Renal pelvis (tissue), 1 donor: ENCODE measurements at regions not wholly inside any gene's neighbourhood (a gene's known extent, or its start where the extent isn't known, plus 50 kb on each side); places are given as distances from the start of the nearest gene placed in this dataset.

Source experiments
- DNase-seq: peaks from one replicate; pipeline ENCODE4 v3.0.0-alpha.2; 2013

DNA sequence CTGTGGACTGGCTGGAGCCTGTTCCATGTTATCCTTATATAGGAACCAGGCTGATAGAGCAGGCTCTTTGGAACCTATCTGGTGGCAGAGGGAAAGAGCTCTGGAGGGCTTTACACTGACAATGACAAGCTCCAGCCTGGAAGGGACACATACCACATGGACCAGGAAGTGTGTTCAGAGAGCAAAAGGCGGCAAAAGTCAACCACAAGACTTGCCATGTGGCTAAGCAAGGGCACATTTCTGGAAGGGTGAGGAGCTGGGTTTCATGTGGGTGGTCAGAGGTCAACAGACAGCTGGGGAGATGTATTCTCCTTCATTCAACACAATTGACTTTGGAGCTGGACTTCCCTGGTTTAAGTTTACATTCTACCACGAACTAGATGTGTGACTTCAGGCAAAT is 325.2 kb downstream of the DYSF start:
- DNase-seq = no peak

DNA sequence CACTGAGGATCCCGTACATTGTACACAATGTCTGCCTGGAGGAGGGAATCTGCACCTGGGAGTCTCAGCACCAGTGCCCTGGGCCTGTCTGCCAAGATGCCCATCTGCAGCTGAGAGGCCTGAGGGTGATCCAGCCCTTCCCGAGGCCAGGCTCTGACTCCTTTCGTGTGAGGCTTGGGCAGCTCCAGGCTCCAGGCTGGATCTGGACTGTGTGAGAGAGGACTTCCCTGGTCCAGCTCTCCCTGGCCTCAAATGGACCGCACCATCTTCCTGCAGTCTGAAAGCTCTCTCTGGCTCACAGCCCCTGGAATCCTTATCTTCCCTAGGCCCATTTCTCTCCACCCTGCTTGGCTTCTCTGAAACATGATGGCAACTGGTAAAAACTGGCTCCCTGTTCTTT is 324.6 kb downstream of the DYSF start:
- DNase-seq = no peak

DNA sequence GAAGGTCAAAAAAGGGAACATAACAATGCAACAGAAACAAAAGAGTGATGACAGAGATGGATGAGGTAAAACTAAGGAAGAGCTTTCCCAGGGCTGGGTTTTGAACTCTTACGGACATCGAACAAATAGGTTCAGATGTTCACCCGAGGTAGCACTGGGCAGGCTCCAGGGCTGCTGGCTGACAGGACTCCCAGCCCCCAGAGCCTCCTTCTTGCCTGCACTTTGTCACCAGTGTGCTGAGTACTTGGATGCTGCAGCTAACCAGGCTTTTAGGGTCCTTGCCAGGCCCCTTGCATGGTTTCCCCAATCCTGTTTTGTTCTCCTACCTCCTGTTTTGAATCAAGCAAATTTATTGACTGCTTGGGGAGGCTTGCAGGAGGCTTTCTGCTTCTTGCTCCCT is 322.9 kb downstream of the DYSF start:
- DNase-seq = no peak

DNA sequence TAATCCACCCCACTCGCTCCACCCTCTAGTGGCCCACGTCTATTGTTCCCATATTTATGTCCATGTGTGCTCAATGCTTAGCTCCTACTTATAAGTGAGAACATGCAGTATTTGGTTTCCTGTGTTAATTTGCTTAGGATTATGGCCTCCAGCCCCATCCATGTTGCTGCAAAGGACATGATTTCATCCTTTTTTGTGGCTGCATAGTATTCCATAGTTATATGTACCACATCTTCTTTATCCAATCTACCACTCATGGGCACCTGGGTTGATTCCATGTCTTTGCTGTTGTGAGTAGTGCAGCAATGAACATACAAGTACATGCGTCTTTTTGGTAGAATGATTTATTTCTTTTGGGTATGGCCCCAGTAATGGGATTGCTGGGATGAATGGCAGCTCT is 319.9 kb downstream of the DYSF start:
- DNase-seq = no peak

DNA sequence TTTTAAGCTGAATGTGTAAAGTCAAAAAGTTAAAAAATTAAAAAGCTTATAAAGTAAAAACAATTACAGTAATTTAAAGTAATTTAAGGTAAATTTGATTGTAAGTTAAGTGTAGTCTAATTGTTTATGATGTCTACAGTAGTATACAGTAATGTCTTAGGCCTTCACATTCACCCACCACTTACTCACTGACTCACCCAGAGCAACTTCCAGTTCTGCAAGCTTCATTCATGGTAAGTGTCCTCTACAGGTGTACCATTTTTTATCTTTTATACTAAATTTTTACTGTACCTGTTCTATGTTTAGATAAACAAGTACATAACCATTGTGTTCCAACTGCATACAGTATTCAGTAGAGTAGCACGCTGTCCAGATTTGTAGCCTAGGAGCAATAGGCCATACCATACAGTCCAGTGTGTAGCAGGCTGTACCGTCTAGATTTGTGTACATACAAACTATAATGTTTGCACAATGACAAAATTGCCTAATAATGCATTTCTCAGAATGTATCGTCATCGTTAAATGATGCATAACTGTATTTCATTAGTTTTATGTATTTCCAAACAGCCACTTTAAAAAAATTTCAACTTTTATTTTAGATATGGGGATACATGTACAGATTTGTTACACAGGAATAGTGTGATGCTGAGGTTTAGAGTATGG is 319.3 kb downstream of the DYSF start:
- no peak for DNase-seq

DNA sequence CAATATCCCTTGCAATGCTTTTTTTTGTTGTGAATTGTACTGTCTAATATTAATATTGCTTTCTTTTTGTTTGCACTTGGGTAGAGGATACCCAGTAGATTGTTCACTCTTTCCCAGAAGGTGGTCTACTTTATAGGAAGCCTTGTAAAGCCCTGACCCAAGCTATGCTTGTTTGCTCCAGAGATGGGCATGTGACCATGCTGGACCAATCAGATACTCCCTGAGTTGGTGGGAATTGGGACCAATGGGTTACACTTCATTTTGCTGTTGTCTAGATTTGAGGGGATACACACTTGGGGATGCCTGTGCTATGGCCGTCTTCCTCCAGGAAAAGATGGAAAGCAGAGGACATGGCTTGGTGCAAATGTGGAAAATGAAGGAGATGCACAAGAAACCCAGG is 314.3 kb downstream of the DYSF start:
- DNase-seq = no peak

DNA sequence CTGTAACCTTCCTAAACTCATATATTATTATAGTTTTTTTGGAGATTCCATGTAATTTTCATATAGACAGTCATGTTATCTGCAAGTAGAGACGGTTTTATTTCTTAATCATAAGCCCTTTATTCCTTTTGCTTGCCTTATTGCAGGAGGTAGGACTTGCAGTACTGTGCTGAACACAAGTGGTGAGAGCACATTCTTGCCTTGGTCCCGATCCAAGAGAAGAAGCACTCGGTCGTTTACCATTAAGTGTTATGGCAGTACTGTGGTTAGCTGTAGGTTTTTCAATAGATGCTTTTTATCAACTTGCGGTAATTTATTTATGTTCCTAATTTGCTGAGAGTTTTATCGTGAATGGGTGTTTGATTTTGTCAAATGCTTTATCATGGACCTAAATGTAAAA is 305.7 kb downstream of the DYSF start:
- no peak for DNase-seq

DNA sequence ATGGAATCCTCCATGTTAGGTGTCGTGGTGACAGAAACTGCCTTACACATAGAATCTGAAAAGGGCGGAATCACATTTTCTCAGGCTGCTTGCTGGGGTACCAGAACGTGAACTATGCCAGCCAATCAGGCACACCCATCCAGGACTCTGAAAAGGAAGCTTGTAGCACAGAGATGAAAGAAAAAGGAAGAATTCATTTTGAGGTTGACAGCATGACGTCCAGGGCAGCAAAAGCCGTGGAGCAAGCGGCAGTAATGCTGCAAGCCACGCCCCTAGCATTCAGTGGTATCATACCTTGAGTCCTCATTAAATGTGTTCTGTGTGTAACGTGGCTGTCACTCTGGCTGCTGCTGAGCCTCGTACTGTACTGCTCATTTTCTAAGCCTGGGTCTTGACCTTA is 304.0 kb downstream of the DYSF start:
- no peak for DNase-seq

DNA sequence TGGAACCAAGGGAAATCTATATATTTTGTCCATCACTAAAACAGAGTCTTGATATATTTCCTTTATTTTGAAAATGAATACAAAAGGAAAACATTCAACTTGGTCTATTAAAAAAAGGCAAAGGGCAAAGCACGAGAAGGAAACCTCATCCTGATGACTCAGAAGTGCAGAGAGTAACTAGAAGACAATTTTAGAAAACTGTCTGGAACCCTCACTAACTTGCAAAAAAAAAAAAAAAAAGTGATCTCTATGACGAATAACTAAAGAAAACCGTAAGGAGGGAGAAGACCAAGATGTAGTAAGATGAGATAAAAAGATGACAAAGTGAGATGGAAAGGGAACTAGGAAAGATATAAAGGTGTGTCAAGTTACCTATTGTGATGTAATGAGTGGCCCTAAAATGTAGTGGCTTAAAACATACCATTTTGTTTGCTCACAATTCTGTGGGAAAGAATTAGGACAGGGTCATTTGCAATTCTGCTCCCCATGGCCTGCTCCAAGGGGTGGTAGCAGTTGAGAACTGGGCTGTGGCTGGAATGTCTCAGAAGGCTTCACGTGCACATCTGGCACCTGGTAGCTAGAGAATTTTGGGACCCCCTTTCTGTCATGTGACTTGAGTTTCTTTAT is 303.0 kb downstream of the DYSF start:
- no peak for DNase-seq

DNA sequence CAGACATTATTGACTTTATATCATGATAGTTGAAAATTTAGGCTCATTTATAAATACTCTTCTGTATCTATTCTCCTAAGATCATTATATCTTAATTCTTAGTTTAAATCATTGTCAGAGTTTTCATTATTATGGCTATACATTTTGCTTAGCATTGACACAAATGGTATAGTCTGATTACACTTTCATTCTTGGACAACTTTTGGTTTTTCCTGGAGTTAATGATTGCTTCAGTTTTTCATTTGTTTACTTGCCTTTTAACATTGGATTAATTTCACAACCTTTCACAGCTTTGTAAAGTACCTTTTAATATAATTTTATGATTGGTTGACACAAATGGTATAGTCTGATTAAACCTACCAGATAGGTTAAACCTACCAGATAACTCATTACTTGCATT is 298.2 kb downstream of the DYSF start:
- no peak for DNase-seq

DNA sequence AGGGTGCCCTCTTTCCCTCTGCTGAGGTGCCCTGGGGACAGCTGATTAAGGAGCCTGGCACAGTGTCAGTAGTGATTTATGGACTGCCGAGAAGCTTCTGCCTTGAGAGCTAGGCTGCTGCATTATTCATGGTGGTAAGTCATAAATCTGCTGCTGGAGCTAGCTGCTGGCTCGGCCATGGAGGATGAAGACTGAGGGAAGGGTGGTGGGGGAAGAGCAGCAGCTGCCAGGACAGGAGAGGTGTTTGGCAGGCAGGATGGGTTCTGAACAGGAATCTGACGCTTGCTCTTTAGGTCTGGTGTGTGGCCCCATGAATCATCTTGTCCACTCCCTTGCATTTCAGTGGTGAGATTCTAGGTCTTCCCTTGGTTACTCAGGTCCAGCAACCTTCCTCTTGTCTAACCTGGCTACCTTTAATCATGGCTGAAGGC is 296.3 kb downstream of the DYSF start:
- DNase-seq = no peak

DNA sequence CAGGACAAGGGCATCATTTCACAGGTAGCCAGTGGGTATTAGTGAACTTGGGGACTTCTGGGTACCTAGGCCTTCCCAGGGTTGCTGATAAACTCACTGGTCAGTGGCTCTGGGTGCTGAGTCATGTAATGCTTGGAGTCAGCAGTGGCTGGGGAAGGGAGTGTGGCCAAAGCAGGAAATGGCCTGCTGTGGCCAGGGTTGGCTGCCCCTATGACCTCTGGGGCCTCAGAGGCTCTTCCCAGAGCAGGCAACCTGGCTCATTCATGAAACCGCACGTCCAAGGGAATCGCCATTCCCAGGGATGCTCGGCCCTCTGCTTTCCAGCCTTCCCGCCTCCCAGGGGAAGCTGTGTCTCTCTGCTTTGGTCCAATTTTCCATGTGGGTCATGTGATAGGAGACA is 294.9 kb downstream of the DYSF start:
- no peak for DNase-seq

DNA sequence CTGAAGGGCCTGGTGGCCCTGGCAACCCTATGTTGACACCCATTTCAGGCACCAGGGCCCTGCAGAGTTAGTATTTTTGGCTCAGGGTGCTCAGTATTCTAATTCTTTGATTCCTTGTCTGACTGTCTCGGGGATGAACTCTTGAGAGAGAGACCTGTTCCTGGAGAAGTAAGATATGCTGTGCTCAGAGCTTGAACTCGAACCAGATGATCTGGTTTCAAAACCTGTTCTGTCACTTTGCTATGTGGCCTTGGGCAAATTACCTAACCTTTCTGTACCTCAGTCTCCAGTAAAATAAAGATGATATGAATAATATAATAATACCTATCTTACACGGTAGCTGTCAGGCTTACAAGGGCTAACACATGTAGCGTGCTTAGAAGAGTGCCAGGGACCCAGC is 294.2 kb downstream of the DYSF start:
- no peak for DNase-seq

DNA sequence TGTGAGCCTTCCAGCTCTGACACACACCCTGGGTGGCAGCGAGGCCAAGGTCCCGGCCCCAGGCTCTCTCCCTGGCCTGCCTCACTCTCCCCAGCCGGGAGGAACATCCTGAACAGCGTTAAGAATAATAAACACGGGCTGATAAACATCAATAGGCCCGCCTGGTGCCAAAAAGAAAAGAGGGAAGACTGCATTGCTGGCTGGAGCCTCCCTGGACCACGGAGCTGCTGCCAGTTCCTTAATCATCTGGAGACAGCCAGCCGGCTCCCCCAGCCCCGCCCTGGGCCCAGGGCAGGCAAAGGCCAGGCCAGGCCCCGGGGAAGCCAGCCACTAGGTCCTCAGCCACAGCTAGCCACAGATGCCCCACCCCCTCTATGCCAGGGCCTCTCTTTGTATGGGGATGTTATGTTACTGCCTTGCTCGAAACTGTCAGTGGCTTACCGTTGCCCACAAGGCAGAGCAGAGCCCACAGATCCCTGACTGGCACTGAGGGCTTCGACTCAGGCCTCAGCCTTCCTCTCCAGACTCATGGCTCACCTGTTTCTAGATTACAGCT is 293.7 kb downstream of the DYSF start:
- no peak for DNase-seq

DNA sequence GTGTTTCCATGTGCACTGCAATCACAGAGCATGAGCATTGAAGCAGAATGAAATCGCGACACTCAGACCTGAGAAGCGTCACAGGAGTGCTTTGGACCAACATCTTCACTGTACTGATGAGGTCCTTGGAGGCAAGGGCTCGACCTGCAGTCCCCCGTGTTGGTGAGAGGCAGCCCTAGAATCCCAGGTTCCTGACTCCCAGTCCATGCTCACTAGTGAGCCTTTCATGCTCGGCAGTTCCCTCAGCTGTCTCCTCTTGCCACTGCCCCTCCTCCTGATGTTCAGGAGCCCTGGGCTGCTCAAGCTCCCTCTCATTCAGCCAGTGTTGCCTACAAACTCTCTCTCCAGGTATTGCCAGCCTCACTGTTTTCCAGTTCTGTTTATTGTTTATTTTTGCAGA is 291.4 kb downstream of the DYSF start:
- no peak for DNase-seq

DNA sequence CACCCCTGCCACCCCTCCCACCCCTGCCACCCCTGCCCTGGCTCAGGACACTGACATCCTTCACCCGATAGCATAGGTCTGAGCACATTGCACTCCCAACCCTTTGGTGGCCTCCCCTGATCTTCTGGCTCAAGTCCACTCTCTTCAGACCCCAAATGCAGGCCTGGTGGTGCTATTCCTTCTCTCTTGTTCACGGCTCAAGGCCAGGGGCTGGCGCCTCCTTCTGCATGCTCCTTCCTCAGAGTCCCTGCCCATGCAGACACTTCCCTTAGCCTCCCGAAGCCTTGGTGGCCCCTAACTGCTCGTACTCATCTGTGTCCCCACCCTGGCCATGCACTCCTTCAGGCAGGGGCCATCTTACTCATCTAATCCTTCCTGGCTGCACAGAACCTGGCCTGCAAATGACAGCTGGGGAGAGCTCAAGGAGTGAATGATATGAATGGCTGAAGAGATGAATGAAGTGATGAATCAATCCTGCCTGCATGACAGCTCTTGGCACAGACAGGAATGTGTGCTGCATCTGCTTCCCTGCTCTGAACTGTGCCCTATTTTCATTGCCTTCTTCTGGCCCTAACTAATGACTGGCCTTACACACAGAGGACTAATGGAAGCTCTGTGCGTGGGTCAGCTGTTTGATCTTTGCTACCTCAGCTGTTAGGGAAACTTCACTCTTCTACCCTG is 290.8 kb downstream of the DYSF start:
- no peak for DNase-seq

DNA sequence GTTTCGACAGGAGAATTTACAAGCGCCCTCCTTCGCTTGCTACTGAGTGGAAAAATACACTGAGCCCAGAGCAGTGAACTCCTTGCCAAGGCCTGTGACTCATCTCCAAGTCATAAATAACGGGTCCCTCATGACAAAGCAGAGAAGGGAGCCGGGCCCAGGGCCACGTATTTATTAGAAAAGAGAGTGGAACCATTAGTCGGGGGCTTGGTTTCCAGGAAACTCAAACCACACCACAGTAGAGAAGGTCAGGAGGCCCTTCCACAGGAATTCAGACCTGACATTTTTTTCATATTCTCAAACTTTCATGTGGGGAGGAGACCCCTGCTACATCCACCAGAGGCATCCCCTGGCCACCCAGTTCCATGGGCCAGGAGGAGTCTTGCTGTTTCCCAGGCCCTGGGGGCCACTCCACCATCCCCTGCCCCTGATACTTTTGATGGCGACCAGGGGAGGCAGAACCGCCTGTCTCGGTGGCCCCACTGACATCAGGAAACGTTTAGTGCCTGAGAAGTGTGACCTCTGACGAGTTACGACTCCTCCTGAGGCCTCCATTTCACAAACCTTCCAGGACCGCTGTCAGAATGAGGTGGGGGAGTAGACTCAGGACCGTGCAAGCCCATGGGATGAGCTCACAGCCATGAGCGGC is 289.7 kb downstream of the DYSF start:
- DNase-seq = no peak

DNA sequence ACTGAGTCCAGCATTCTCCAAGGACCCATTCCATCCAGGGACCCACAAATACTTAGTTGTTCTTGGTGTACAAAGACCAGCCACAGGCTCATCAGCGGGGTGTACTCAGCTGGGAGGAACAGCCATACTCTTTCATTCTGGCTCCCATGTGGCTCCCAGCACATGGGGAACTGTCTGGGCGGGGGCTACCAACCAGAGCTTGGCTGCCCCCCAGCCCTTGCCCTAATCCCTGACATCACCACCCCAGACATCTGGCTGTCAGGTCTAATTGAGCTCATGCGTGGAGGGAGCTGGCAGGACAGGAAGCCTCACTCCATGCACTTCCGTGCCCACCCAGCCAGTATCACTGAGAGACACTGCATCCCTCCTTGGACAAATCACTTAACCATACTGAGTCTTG is 283.6 kb downstream of the DYSF start:
- no peak for DNase-seq

DNA sequence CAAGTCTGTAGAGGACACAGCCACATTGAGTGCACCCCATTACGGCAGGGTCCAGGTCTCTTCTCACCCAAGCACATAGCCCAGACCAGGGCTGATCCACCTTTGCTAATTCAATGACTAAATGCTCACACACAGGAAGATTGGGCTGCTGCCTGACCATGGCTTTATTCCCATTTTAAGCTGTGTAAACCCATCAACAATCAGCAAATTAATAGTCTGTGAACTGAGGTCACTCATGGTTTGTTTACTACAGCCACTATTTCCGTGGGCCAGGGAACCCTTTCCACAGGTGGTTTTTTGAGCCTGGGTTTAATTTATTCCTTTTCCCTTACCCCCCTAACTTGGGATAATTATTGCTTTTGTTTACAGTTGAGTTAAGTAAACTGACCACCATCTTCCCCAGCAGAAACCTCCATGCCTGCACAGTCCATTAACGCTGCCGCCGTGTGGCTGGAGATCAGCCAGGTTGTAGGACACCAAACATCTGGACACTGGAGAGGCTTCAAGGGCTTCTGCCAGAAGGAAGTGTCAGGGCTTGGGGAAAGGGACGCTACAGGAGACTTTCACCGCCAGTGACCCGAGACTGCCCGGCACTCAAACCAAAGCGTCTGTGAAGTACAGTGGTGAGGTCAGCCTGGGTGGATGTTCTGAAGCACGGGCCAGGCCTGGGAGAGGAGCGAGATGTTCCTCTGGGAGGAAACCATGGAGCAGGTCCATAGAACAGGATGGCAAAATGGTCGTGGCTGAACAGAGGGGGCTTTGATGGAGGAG is 282.9 kb downstream of the DYSF start:
- DNase-seq = peak; percentile 65
